ENCODE measurements at regions not wholly inside any gene's neighbourhood (a gene's known extent, or its start where the extent isn't known, plus 50 kb on each side); places are given as distances from the start of the nearest gene placed in this dataset.

DNA sequence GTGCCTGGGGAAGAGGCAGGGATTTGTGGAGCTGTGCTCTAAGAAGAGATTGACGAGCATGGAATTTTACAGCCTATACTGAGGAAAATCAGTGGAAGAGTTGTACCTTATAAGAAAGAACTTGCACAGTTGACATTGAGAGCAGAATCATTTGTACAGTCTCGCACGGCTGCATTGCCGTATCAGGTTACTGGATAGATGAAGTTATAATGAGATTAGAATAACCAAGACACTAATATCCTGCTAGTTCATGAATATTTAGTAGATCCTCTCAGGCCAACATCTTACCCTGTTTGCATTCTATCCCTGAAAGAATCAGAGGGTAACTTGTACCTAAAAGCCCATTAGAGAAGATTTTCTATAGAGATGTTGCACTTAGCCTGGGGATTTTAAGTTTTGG is 447.1 kb downstream of the PREX1 start:
- H3K9me3 ChIP-seq (ENCODE audit: control insufficient read depth, low read length): no peaks in the 10 kb centered on the region
- Mint-ChIP-seq H3K27ac (no peak overlapping the region), H3K9me3 (no peaks in the 10 kb centered on the region), H3K36me3 (ENCODE audit: low read depth) (no peaks in the 10 kb centered on the region), H3K27me3 (ENCODE audit: insufficient read depth) (no peaks in the 10 kb centered on the region), H3K4me1 (peaks cover 5% of the 10 kb centered on the region), H3K4me3 (no peak overlapping the region)
- H3K27ac ChIP-seq (ENCODE audit: low read depth, low read length): no peak overlapping the region
- no peak for DNase-seq
- no peaks in the 10 kb centered on the region for H3K4me1 ChIP-seq (ENCODE audit: control insufficient read depth, insufficient read depth, low read length)
- H3K36me3 ChIP-seq (ENCODE audit: control insufficient read depth, insufficient read depth, low read length): no peaks in the 10 kb centered on the region
- no peak overlapping the region for H3K9ac ChIP-seq (ENCODE audit: extremely low read depth, low read length, poor library complexity, severe bottlenecking)
- no peak for TF ChIP-seq CTCF (conservative IDR thresholded peaks at IDR 0.05)
- WGBS, 2 experiments (ENCODE audit: insufficient coverage in 1 of 2, insufficient read length in 1 of 2): 90 to 94% methylated on average over 1 to 4 of the region's 4 CpGs
- H3K4me3 ChIP-seq (ENCODE audit: low read length): no peak overlapping the region
- H3K27me3 ChIP-seq (ENCODE audit: control insufficient read depth, insufficient read depth, low read length, poor library complexity, severe bottlenecking): no peaks in the 10 kb centered on the region

- no peak overlapping the region for H3K4me3 Mint-ChIP-seq
- Histone ChIP-seq H3K27me3 (ENCODE audit: control insufficient read depth, insufficient read depth, low read length, poor library complexity, severe bottlenecking) (no peaks in the 10 kb centered on the region), H3K36me3 (ENCODE audit: control insufficient read depth, insufficient read depth, low read length) (no peaks in the 10 kb centered on the region), H3K4me3 (ENCODE audit: low read length) (no peak overlapping the region), H3K9me3 (ENCODE audit: control insufficient read depth, low read length) (no peaks in the 10 kb centered on the region), H3K9ac (ENCODE audit: extremely low read depth, low read length, poor library complexity, severe bottlenecking) (no peak overlapping the region), H3K27ac (ENCODE audit: low read depth, low read length) (no peak overlapping the region), H3K4me1 (ENCODE audit: control insufficient read depth, insufficient read depth, low read length) (peaks cover 2% of the 10 kb centered on the region)
- DNase-seq: no peak
- H3K27me3 Mint-ChIP-seq (ENCODE audit: insufficient read depth): no peaks in the 10 kb centered on the region
- no peaks in the 10 kb centered on the region for H3K36me3 Mint-ChIP-seq (ENCODE audit: low read depth)
- no peak overlapping the region for H3K27ac Mint-ChIP-seq
- peaks cover 19% of the 10 kb centered on the region for H3K4me1 Mint-ChIP-seq
- H3K9me3 Mint-ChIP-seq: no peaks in the 10 kb centered on the region
- 86 to 90% methylated on average over 7 to 8 of the region's 8 CpGs for WGBS, 2 experiments (ENCODE audit: insufficient coverage in 1 of 2, insufficient read length in 1 of 2)
- no peak for TF ChIP-seq CTCF (conservative IDR thresholded peaks at IDR 0.05)
Measured at GRCh38 chr20:48378976-48379675, 448.7 kb downstream of the PREX1 start.

DNA sequence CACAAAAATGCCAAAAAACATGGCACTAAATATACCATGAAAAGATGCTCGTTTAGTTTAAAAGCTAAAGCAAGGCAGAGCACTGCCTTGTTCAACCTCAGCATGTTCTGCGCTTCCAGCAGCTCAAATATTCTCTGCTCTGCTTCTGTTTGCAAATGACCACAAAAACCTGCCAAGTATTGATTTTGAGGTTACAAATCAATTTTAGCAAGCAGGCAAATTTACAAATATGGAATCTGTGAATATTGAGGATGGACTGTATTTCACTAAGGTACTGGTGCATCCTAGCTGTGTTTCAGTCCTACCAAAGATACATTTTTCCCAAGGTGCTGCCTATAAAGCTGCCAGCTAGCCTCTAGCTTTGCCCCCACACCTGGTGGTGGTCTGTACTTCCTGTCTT is 449.9 kb downstream of the PREX1 start:
- Histone ChIP-seq H3K27ac (ENCODE audit: low read depth, low read length) (no peak overlapping the region), H3K36me3 (ENCODE audit: control insufficient read depth, insufficient read depth, low read length) (no peaks in the 10 kb centered on the region), H3K27me3 (ENCODE audit: control insufficient read depth, insufficient read depth, low read length, poor library complexity, severe bottlenecking) (no peaks in the 10 kb centered on the region), H3K9me3 (ENCODE audit: control insufficient read depth, low read length) (no peaks in the 10 kb centered on the region), H3K4me1 (ENCODE audit: control insufficient read depth, insufficient read depth, low read length) (peaks cover 2% of the 10 kb centered on the region), H3K9ac (ENCODE audit: extremely low read depth, low read length, poor library complexity, severe bottlenecking) (no peak overlapping the region), H3K4me3 (ENCODE audit: low read length) (no peak overlapping the region)
- H3K4me3 Mint-ChIP-seq: no peak overlapping the region
- DNase-seq: no peak
- H3K27me3 Mint-ChIP-seq (ENCODE audit: insufficient read depth): peaks cover 4% of the 10 kb centered on the region
- peaks cover 28% of the 10 kb centered on the region for H3K4me1 Mint-ChIP-seq
- H3K36me3 Mint-ChIP-seq (ENCODE audit: low read depth): no peaks in the 10 kb centered on the region
- H3K9me3 Mint-ChIP-seq: no peaks in the 10 kb centered on the region
- no peak overlapping the region for H3K27ac Mint-ChIP-seq
- WGBS, 2 experiments (ENCODE audit: insufficient coverage in 1 of 2, insufficient read length in 1 of 2): 93 to 95% methylated on average over 2 of the region's 2 CpGs
- TF ChIP-seq CTCF (conservative IDR thresholded peaks at IDR 0.05): no peak
